AG04450 (cell line): ENCODE measurements at regions not wholly inside any gene's neighbourhood (a gene's known extent, or its start where the extent isn't known, plus 50 kb on each side); places are given as distances from the start of the nearest gene placed in this dataset.

Experiments
- CTCF ChIA-PET: fragments of 300-600, 350-600 bp; formaldehyde crosslinking; extraction: SDS; loops from one replicate; lab custom pipeline; 2022; ENCODE audit warnings: antibody characterized with exemption, inconsistent platforms; lab: Charles Lee
- POLR2A ChIA-PET: fragments of 350-600 bp; formaldehyde crosslinking; extraction: SDS; loops from one replicate; lab custom pipeline; 2021; ENCODE audit warnings: antibody characterized with exemption, inconsistent platforms; lab: Yijun Ruan, JAX
- DNase-seq: peaks from one replicate; pipeline ENCODE4 v3.0.0-alpha.2; 2011; ENCODE audit warnings: low read depth, low spot score
- H3K27ac ChIP-seq: one replicate; pipeline ENCODE4 v1.5.1; 2012; ENCODE audit warnings: low read depth, low read length, control low read depth
- H3K27me3 ChIP-seq: one replicate; pipeline ENCODE4 v1.6.0; 2012; ENCODE audit warnings: low read length; ENCODE audit not compliant: control insufficient read depth, insufficient read depth
- H3K4me3 ChIP-seq: 2 replicates; pipeline ENCODE4 v1.5.1; 2011; ENCODE audit warnings: mild to moderate bottlenecking, low read depth, low read length, control low read depth
- H3K9me3 ChIP-seq: 2 replicates; pipeline ENCODE4 v1.5.1; 2012; ENCODE audit warnings: low read length; ENCODE audit not compliant: control insufficient read depth, insufficient read depth
- CTCF ChIP-seq: IDR thresholded peaks from 2 replicates; pipeline ENCODE4 v1.5.1; 2011; ENCODE audit warnings: low read depth, low read length, control low read depth, inconsistent platforms

GRCh38 chr6:19597809-19598320, 239.3 kb upstream of the ID4 start:
- ChIA-PET CTCF (no interaction called here), POLR2A (no interaction called here)
- TF ChIP-seq CTCF: no peak
- DNase-seq: no peak
- no peak overlapping the region for H3K4me3 ChIP-seq
- H3K27me3 ChIP-seq: no peaks in the 10 kb centered on the region
- H3K27ac ChIP-seq: no peak overlapping the region
- H3K9me3 ChIP-seq: no peaks in the 10 kb centered on the region

- Histone ChIP-seq H3K27ac (no peak overlapping the region), H3K27me3 (no peaks in the 10 kb centered on the region), H3K9me3 (no peaks in the 10 kb centered on the region), H3K4me3 (no peak overlapping the region)
- CTCF ChIA-PET: no interaction called here
- POLR2A ChIA-PET: no interaction called here
- DNase-seq: no peak
- no peak for TF ChIP-seq CTCF
Observed at GRCh38 chr6:19599796-19600464, 237.2 kb upstream of the ID4 start.

- no peak overlapping the region for H3K27ac ChIP-seq
- POLR2A ChIA-PET: no interaction called here
- CTCF ChIA-PET: no interaction called here
- H3K9me3 ChIP-seq: no peaks in the 10 kb centered on the region
- no peak for TF ChIP-seq CTCF
- no peak for DNase-seq
- H3K27me3 ChIP-seq: no peaks in the 10 kb centered on the region
- no peak overlapping the region for H3K4me3 ChIP-seq
Observed at GRCh38 chr6:19602434-19603013, 234.6 kb upstream of the ID4 start.

- H3K4me3 ChIP-seq: no peak overlapping the region
- no peaks in the 10 kb centered on the region for H3K27me3 ChIP-seq
- ChIA-PET POLR2A (no interaction called here), CTCF (no interaction called here)
- no peak for DNase-seq
- no peak for TF ChIP-seq CTCF
- H3K27ac ChIP-seq: no peak overlapping the region
- H3K9me3 ChIP-seq: no peaks in the 10 kb centered on the region
Observed at GRCh38 chr6:19603721-19604120, 233.4 kb upstream of the ID4 start.

- TF ChIP-seq CTCF: no peak
- CTCF ChIA-PET: no interaction called here
- DNase-seq: no peak
Observed at GRCh38 chr6:19605624-19606023, 231.5 kb upstream of the ID4 start.

More at GRCh38 chr6:19605624-19606023, 231.5 kb upstream of the ID4 start:
- no peak overlapping the region for H3K4me3 ChIP-seq
- no peaks in the 10 kb centered on the region for H3K27me3 ChIP-seq
- POLR2A ChIA-PET: no interaction called here
- no peaks in the 10 kb centered on the region for H3K9me3 ChIP-seq
- no peak overlapping the region for H3K27ac ChIP-seq
